ENCODE measurements at regions not wholly inside any gene's neighbourhood (a gene's known extent, or its start where the extent isn't known, plus 50 kb on each side); places are given as distances from the start of the nearest gene placed in this dataset.
"Not testable (repeated sequence)": the region's sequence is repeated elsewhere in the genome, so short reads cannot be mapped to it uniquely, and the experiment has no call there.

- ATAC-seq, result no peak
- no peak for DNase-seq (ENCODE audit: low spot score in 2 of 2)
- Mint-ChIP-seq H3K27ac (no peak overlapping the region), H3K9me3 (peaks cover 11 to 12% of the 10 kb centered on the region in 2 donors), H3K36me3 (no peaks in the 10 kb centered on the region)
Observed at GRCh38 chr3:166818464-166818863, 561.6 kb downstream of the ZBBX start.

- not testable (repeated sequence) for DNase-seq (ENCODE audit: low spot score in 2 of 2); H3K27ac Mint-ChIP-seq; ATAC-seq; H3K36me3 Mint-ChIP-seq
- H3K9me3 Mint-ChIP-seq, result peaks cover 15 to 19% of the 10 kb centered on the region in 2 donors
Observed at GRCh38 chr3:166817269-166817668, 562.8 kb downstream of the ZBBX start.

GRCh38 chr3:166810741-166811445 lies 569.2 kb downstream of the ZBBX start:
- ATAC-seq (no peak), DNase-seq (ENCODE audit: low spot score in 2 of 2) (no peak)
- Mint-ChIP-seq H3K36me3 (no peaks in the 10 kb centered on the region), H3K27ac (no peak overlapping the region), H3K9me3 (peaks cover 42 to 43% of the 10 kb centered on the region in 2 donors)

- no peaks in the 10 kb centered on the region for H3K36me3 Mint-ChIP-seq
- no peak for ATAC-seq
- DNase-seq (ENCODE audit: low spot score in 2 of 2), result no peak
- H3K9me3 Mint-ChIP-seq, result peaks cover 38 to 42% of the 10 kb centered on the region in 2 donors
- no peak overlapping the region for H3K27ac Mint-ChIP-seq
Observed at GRCh38 chr3:166809520-166809919, 570.6 kb downstream of the ZBBX start.

- no peak for DNase-seq (ENCODE audit: low spot score in 2 of 2)
- ATAC-seq, result no peak
- Mint-ChIP-seq H3K36me3 (no peaks in the 10 kb centered on the region), H3K27ac (no peak overlapping the region), H3K9me3 (peaks cover 8 to 9% of the 10 kb centered on the region in 2 donors)
Observed at GRCh38 chr3:166788936-166789335, 591.2 kb downstream of the ZBBX start.

- no peak for ATAC-seq
- no peak overlapping the region for H3K27ac Mint-ChIP-seq
- H3K36me3 Mint-ChIP-seq, result peaks cover 0 to 7% of the 10 kb centered on the region in 2 donors
- no peak for DNase-seq (ENCODE audit: low spot score in 2 of 2)
- peaks cover 24 to 31% of the 10 kb centered on the region in 2 donors for H3K9me3 Mint-ChIP-seq
Observed at GRCh38 chr3:166785876-166786275, 594.2 kb downstream of the ZBBX start.

- Mint-ChIP-seq H3K9me3 (peaks cover 31 to 34% of the 10 kb centered on the region in 2 donors), H3K36me3 (peaks cover 0 to 7% of the 10 kb centered on the region in 2 donors), H3K27ac (no peak overlapping the region)
- ATAC-seq (no peak), DNase-seq (ENCODE audit: low spot score in 2 of 2) (no peak)
Observed at GRCh38 chr3:166783206-166783605, 596.9 kb downstream of the ZBBX start.

- peaks cover 17 to 18% of the 10 kb centered on the region in 2 donors for H3K9me3 Mint-ChIP-seq
- ATAC-seq (no peak), DNase-seq (ENCODE audit: low spot score in 2 of 2) (no peak)
- H3K36me3 Mint-ChIP-seq, result peaks cover 0 to 7% of the 10 kb centered on the region in 2 donors
- H3K27ac Mint-ChIP-seq, result no peak overlapping the region
Observed at GRCh38 chr3:166764698-166765318, 615.3 kb downstream of the ZBBX start.

- Mint-ChIP-seq H3K27ac (no peak overlapping the region), H3K36me3 (no peaks in the 10 kb centered on the region), H3K9me3 (peaks cover 9 to 14% of the 10 kb centered on the region in 2 donors)
- DNase-seq (ENCODE audit: low spot score in 2 of 2) (no peak), ATAC-seq (no peak)
Observed at GRCh38 chr3:166759736-166760513, 620.2 kb downstream of the ZBBX start.

- DNase-seq (ENCODE audit: low spot score in 2 of 2) (no peak), ATAC-seq (no peak)
- Mint-ChIP-seq H3K9me3 (peaks cover 29 to 33% of the 10 kb centered on the region in 2 donors), H3K36me3 (no peaks in the 10 kb centered on the region), H3K27ac (no peak overlapping the region)
Observed at GRCh38 chr3:166752214-166752613, 627.9 kb downstream of the ZBBX start.

- H3K27ac Mint-ChIP-seq, result no peak overlapping the region
- DNase-seq (ENCODE audit: low spot score in 2 of 2) (no peak), ATAC-seq (no peak)
- H3K9me3 Mint-ChIP-seq, result peaks cover 10 to 16% of the 10 kb centered on the region in 2 donors
- no peaks in the 10 kb centered on the region for H3K36me3 Mint-ChIP-seq
Observed at GRCh38 chr3:166743481-166744134, 636.5 kb downstream of the ZBBX start.

GRCh38 chr3:166734734-166735133 lies 645.4 kb downstream of the ZBBX start:
- DNase-seq (ENCODE audit: low spot score in 2 of 2) (no peak), ATAC-seq (no peak)
- Mint-ChIP-seq H3K27ac (no peak overlapping the region), H3K36me3 (no peaks in the 10 kb centered on the region), H3K9me3 (peaks cover 12 to 16% of the 10 kb centered on the region in 2 donors)

- ATAC-seq (no peak), DNase-seq (ENCODE audit: low spot score in 2 of 2) (no peak)
- Mint-ChIP-seq H3K9me3 (peaks cover 11 to 16% of the 10 kb centered on the region in 2 donors), H3K27ac (no peak overlapping the region), H3K36me3 (no peaks in the 10 kb centered on the region)
Observed at GRCh38 chr3:166731701-166732100, 648.4 kb downstream of the ZBBX start.

GRCh38 chr3:166721466-166721865 lies 658.6 kb downstream of the ZBBX start:
- Mint-ChIP-seq H3K36me3 (no peaks in the 10 kb centered on the region), H3K27ac (no peak overlapping the region), H3K9me3 (peaks cover 11 to 13% of the 10 kb centered on the region in 2 donors)
- ATAC-seq, result no peak
- DNase-seq (ENCODE audit: low spot score in 2 of 2), result no peak

- no peak for DNase-seq (ENCODE audit: low spot score in 2 of 2)
- peaks cover 0 to 7% of the 10 kb centered on the region in 2 donors for H3K36me3 Mint-ChIP-seq
- ATAC-seq, result no peak
- no peak overlapping the region for H3K27ac Mint-ChIP-seq
- peaks cover 13 to 19% of the 10 kb centered on the region in 2 donors for H3K9me3 Mint-ChIP-seq
Observed at GRCh38 chr3:166714206-166714605, 665.9 kb downstream of the ZBBX start.

- no peak overlapping the region for H3K27ac Mint-ChIP-seq
- peaks cover 0 to 7% of the 10 kb centered on the region in 2 donors for H3K36me3 Mint-ChIP-seq
- H3K9me3 Mint-ChIP-seq, result peaks cover 13 to 19% of the 10 kb centered on the region in 2 donors
- DNase-seq (ENCODE audit: low spot score in 2 of 2), result no peak
- no peak for ATAC-seq
Observed at GRCh38 chr3:166713787-166714186, 666.3 kb downstream of the ZBBX start.

- no peak for DNase-seq (ENCODE audit: low spot score in 2 of 2)
- Mint-ChIP-seq H3K27ac (no peak overlapping the region), H3K36me3 (no peaks in the 10 kb centered on the region), H3K9me3 (peaks cover 5 to 6% of the 10 kb centered on the region in 2 donors)
- ATAC-seq, result no peak
Observed at GRCh38 chr3:166706094-166706493, 674.0 kb downstream of the ZBBX start.
